ENCODE measurements at regions not wholly inside any gene's neighbourhood (a gene's known extent, or its start where the extent isn't known, plus 50 kb on each side); places are given as distances from the start of the nearest gene placed in this dataset.

DNA sequence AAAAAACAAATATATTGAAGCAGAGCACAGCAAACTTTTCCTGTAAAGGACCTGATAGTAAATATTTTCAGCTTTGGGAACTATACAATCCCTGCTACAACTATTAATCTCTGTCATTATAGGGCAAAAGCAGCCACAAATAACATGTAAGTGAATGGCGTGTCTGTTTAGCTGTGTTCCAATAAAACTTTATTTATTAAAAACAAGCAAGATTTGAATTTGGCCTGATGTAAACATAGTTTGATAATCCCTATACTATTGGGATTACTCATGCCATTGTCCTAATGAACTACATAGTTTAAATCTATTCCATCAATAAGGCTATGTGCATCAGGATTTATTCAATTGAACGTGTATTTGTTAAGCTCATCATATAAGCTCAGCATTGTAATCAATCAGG is 286.8 kb upstream of the CNTN6 start:
- H3K36me3 ChIP-seq (ENCODE audit: low read depth): no peaks in the 10 kb centered on the region
- DNase-seq: no peak
- TF ChIP-seq EZH2 (IDR thresholded peaks at IDR 0.05; ENCODE audit: low read depth): no peak
- no peak for TF ChIP-seq CTCF (conservative IDR thresholded peaks at IDR 0.05)
- no peak overlapping the region for H3K27ac ChIP-seq
- ChIA-PET CTCF (no interaction called here), POLR2A (ENCODE audit: unreplicated experiment) (no interaction called here)
- H2AFZ ChIP-seq: no peak overlapping the region
- no peaks in the 10 kb centered on the region for H4K20me1 ChIP-seq (ENCODE audit: insufficient read depth)
- H3K9me2 ChIP-seq (ENCODE audit: insufficient read depth): no peaks in the 10 kb centered on the region
- no peaks in the 10 kb centered on the region for H3K27me3 ChIP-seq (ENCODE audit: insufficient read depth, low read depth)
- no peaks in the 10 kb centered on the region for H3K79me2 ChIP-seq (ENCODE audit: low read depth)
- no TSS peak for BruUV-seq (replicated peaks)
- no peaks in the 10 kb centered on the region for H3K9me3 ChIP-seq (ENCODE audit: insufficient read depth, low read depth)
- intact Hi-C loops (cut with micrococcal nuclease; ENCODE audit: unreplicated experiment): no loop called here
- H3K4me3 ChIP-seq: no peak overlapping the region
- H3F3A ChIP-seq (ENCODE audit: insufficient read depth, low read depth): no peaks in the 10 kb centered on the region
- H3K4me1 ChIP-seq (replicated peaks; ENCODE audit: insufficient read depth): no peaks in the 10 kb centered on the region
- H3K4me2 ChIP-seq: no peak overlapping the region

DNA sequence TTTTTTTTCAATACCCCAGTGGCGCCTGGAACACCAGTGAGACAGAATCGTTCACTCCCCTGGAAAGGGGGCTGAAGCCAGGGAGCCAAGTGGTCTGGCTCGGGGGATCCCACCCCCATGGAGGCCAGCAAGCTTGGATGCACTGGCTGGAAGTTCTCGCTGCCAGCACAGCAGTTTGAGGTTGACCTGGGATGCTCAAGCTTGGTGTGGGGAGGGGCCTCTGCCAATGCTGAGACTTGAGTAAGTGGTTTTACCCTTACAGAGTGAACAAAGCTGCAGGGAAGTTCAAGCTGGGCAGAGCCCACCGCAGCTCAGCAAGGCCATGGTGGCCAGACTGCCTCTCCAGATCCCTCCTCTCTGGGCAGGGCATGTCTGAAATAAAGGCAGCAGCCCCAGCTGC is 276.2 kb upstream of the CNTN6 start:
- Histone ChIP-seq H3K27ac (no peak overlapping the region), H3K9me3 (ENCODE audit: insufficient read depth, low read depth) (no peaks in the 10 kb centered on the region), H4K20me1 (ENCODE audit: insufficient read depth) (no peaks in the 10 kb centered on the region), H3K4me2 (no peak overlapping the region), H3K79me2 (ENCODE audit: low read depth) (no peaks in the 10 kb centered on the region), H3K9me2 (ENCODE audit: insufficient read depth) (no peaks in the 10 kb centered on the region), H3K27me3 (ENCODE audit: insufficient read depth, low read depth) (no peaks in the 10 kb centered on the region), H3K36me3 (ENCODE audit: low read depth) (no peaks in the 10 kb centered on the region), H3K4me3 (no peak overlapping the region), H3K4me1 (replicated peaks; ENCODE audit: insufficient read depth) (no peaks in the 10 kb centered on the region), H3F3A (ENCODE audit: insufficient read depth, low read depth) (no peaks in the 10 kb centered on the region), H2AFZ (no peak overlapping the region)
- CTCF ChIA-PET: no interaction called here
- no peak for DNase-seq
- intact Hi-C loops (cut with micrococcal nuclease; ENCODE audit: unreplicated experiment): no loop called here
- BruUV-seq (replicated peaks): no TSS peak
- TF ChIP-seq CTCF (conservative IDR thresholded peaks at IDR 0.05) (no peak), EZH2 (IDR thresholded peaks at IDR 0.05; ENCODE audit: low read depth) (no peak)
- POLR2A ChIA-PET (ENCODE audit: unreplicated experiment): no interaction called here

DNA sequence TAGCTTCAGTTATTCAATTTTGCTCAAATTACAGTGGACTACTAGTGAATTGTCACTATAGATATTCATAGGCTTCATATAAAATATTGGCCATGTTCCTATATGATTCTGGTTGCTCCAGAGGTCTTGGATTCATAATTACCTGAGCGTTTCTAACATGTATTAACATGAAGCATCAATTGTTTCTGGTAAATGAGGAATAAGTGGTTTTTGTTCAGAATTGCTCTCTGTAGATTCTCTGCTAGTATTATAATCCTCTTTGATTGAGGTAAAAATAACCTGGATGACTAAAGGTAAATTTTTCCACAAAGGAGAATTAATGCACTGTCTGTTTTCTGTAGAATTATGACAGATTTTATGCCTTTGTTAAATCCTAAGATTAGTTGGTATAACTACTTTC is 258.1 kb upstream of the CNTN6 start:
- H3K4me3 ChIP-seq: no peak overlapping the region
- POLR2A ChIA-PET (ENCODE audit: unreplicated experiment): no interaction called here
- H3F3A ChIP-seq (ENCODE audit: insufficient read depth, low read depth): no peaks in the 10 kb centered on the region
- H3K27me3 ChIP-seq (ENCODE audit: insufficient read depth, low read depth): no peaks in the 10 kb centered on the region
- no peak overlapping the region for H3K27ac ChIP-seq
- no peak overlapping the region for H3K4me2 ChIP-seq
- CTCF ChIA-PET: no interaction called here
- H3K36me3 ChIP-seq (ENCODE audit: low read depth): no peaks in the 10 kb centered on the region
- BruUV-seq (replicated peaks): no TSS peak
- no peak for DNase-seq
- H3K79me2 ChIP-seq (ENCODE audit: low read depth): no peaks in the 10 kb centered on the region
- no peaks in the 10 kb centered on the region for H3K4me1 ChIP-seq (replicated peaks; ENCODE audit: insufficient read depth)
- TF ChIP-seq CTCF (conservative IDR thresholded peaks at IDR 0.05): no peak
- TF ChIP-seq EZH2 (IDR thresholded peaks at IDR 0.05; ENCODE audit: low read depth): no peak
- H3K9me2 ChIP-seq (ENCODE audit: insufficient read depth): no peaks in the 10 kb centered on the region
- no peak overlapping the region for H2AFZ ChIP-seq
- no peaks in the 10 kb centered on the region for H4K20me1 ChIP-seq (ENCODE audit: insufficient read depth)
- no peaks in the 10 kb centered on the region for H3K9me3 ChIP-seq (ENCODE audit: insufficient read depth, low read depth)
- intact Hi-C loops (cut with micrococcal nuclease; ENCODE audit: unreplicated experiment): no loop called here
